IPS-15b (cell line): ENCODE measurements at regions not wholly inside any gene's neighbourhood (a gene's known extent, or its start where the extent isn't known, plus 50 kb on each side); places are given as distances from the start of the nearest gene placed in this dataset.

ENCODE experiments used
- H3K27me3 ChIP-seq: one replicate; pipeline ENCODE4 v1.6.1; 2013; ENCODE audit warnings: low read length; ENCODE audit not compliant: control insufficient read depth, insufficient read depth
- H3K36me3 ChIP-seq: one replicate; pipeline ENCODE4 v1.6.1; 2013; ENCODE audit warnings: low read length; ENCODE audit not compliant: control insufficient read depth, insufficient read depth
- H3K4me1 ChIP-seq: one replicate; pipeline ENCODE4 v1.6.1; 2013; ENCODE audit warnings: mild to moderate bottlenecking, low read length; ENCODE audit not compliant: control insufficient read depth, insufficient read depth
- H3K4me3 ChIP-seq: one replicate; pipeline ENCODE4 v1.5.1; 2013; ENCODE audit warnings: low read depth, low read length
- H3K9ac ChIP-seq: one replicate; pipeline ENCODE4 v1.6.1; 2013; ENCODE audit warnings: low read depth, mild to moderate bottlenecking, low read length
- H3K9me3 ChIP-seq: one replicate; pipeline ENCODE4 v1.6.1; 2013; ENCODE audit warnings: mild to moderate bottlenecking, low read length; ENCODE audit not compliant: control insufficient read depth, insufficient read depth

- Histone ChIP-seq H3K9ac (no peak overlapping the region), H3K9me3 (no peaks in the 10 kb centered on the region), H3K4me1 (no peaks in the 10 kb centered on the region), H3K36me3 (no peaks in the 10 kb centered on the region), H3K4me3 (no peak overlapping the region), H3K27me3 (no peaks in the 10 kb centered on the region)
Measured at GRCh38 chr6:9593554-9593953, 821.3 kb downstream of the TFAP2A start.

- Histone ChIP-seq H3K27me3 (no peaks in the 10 kb centered on the region), H3K9me3 (no peaks in the 10 kb centered on the region), H3K36me3 (no peaks in the 10 kb centered on the region), H3K4me3 (no peak overlapping the region), H3K4me1 (no peaks in the 10 kb centered on the region), H3K9ac (no peak overlapping the region)
Measured at GRCh38 chr6:9583753-9584352, 831.0 kb downstream of the TFAP2A start.

GRCh38 chr6:9581155-9581554 lies 833.7 kb downstream of the TFAP2A start:
- Histone ChIP-seq H3K4me1 (no peaks in the 10 kb centered on the region), H3K4me3 (no peak overlapping the region), H3K36me3 (no peaks in the 10 kb centered on the region), H3K27me3 (no peaks in the 10 kb centered on the region), H3K9ac (no peak overlapping the region), H3K9me3 (no peaks in the 10 kb centered on the region)

- H3K9ac ChIP-seq: no peak overlapping the region
- no peak overlapping the region for H3K4me3 ChIP-seq
- no peaks in the 10 kb centered on the region for H3K9me3 ChIP-seq
- H3K4me1 ChIP-seq: no peaks in the 10 kb centered on the region
- H3K36me3 ChIP-seq: no peaks in the 10 kb centered on the region
- H3K27me3 ChIP-seq: no peaks in the 10 kb centered on the region
Measured at GRCh38 chr6:9576521-9576920, 838.4 kb downstream of the TFAP2A start.

- Histone ChIP-seq H3K36me3 (no peaks in the 10 kb centered on the region), H3K4me3 (no peak overlapping the region), H3K9me3 (no peaks in the 10 kb centered on the region), H3K27me3 (no peaks in the 10 kb centered on the region), H3K9ac (no peak overlapping the region), H3K4me1 (no peaks in the 10 kb centered on the region)
Measured at GRCh38 chr6:9566096-9566495, 848.8 kb downstream of the TFAP2A start.

GRCh38 chr6:9564021-9564420 lies 850.9 kb downstream of the TFAP2A start:
- Histone ChIP-seq H3K27me3 (no peaks in the 10 kb centered on the region), H3K4me1 (no peaks in the 10 kb centered on the region), H3K9ac (no peak overlapping the region), H3K9me3 (no peaks in the 10 kb centered on the region), H3K4me3 (no peak overlapping the region), H3K36me3 (no peaks in the 10 kb centered on the region)

- Histone ChIP-seq H3K9ac (no peak overlapping the region), H3K9me3 (no peaks in the 10 kb centered on the region), H3K4me1 (no peaks in the 10 kb centered on the region), H3K27me3 (no peaks in the 10 kb centered on the region), H3K36me3 (no peaks in the 10 kb centered on the region), H3K4me3 (no peak overlapping the region)
Measured at GRCh38 chr6:9563568-9563967, 851.3 kb downstream of the TFAP2A start.

GRCh38 chr6:9554806-9555205 lies 860.1 kb downstream of the TFAP2A start:
- Histone ChIP-seq H3K27me3 (no peaks in the 10 kb centered on the region), H3K9me3 (no peaks in the 10 kb centered on the region), H3K9ac (no peak overlapping the region), H3K36me3 (no peaks in the 10 kb centered on the region), H3K4me3 (no peak overlapping the region), H3K4me1 (no peaks in the 10 kb centered on the region)

GRCh38 chr6:9554323-9554722 lies 860.6 kb downstream of the TFAP2A start:
- no peaks in the 10 kb centered on the region for H3K4me1 ChIP-seq
- no peaks in the 10 kb centered on the region for H3K9me3 ChIP-seq
- no peak overlapping the region for H3K4me3 ChIP-seq
- no peaks in the 10 kb centered on the region for H3K27me3 ChIP-seq
- H3K36me3 ChIP-seq: no peaks in the 10 kb centered on the region
- no peak overlapping the region for H3K9ac ChIP-seq

- H3K4me3 ChIP-seq: no peak overlapping the region
- no peaks in the 10 kb centered on the region for H3K27me3 ChIP-seq
- no peaks in the 10 kb centered on the region for H3K4me1 ChIP-seq
- H3K9ac ChIP-seq: no peak overlapping the region
- H3K9me3 ChIP-seq: no peaks in the 10 kb centered on the region
- no peaks in the 10 kb centered on the region for H3K36me3 ChIP-seq
Measured at GRCh38 chr6:9553002-9553401, 861.9 kb downstream of the TFAP2A start.

- Histone ChIP-seq H3K4me3 (no peak overlapping the region), H3K27me3 (no peaks in the 10 kb centered on the region), H3K36me3 (no peaks in the 10 kb centered on the region), H3K4me1 (no peaks in the 10 kb centered on the region), H3K9me3 (no peaks in the 10 kb centered on the region), H3K9ac (no peak overlapping the region)
Measured at GRCh38 chr6:9543649-9544048, 871.2 kb downstream of the TFAP2A start.

GRCh38 chr6:9540534-9541126 lies 874.2 kb downstream of the TFAP2A start:
- Histone ChIP-seq H3K4me1 (no peaks in the 10 kb centered on the region), H3K4me3 (no peak overlapping the region), H3K27me3 (no peaks in the 10 kb centered on the region), H3K9ac (no peak overlapping the region), H3K9me3 (no peaks in the 10 kb centered on the region), H3K36me3 (no peaks in the 10 kb centered on the region)
